Tibial nerve (tissue), 4 donors: ENCODE measurements at regions not wholly inside any gene's neighbourhood (a gene's known extent, or its start where the extent isn't known, plus 50 kb on each side); places are given as distances from the start of the nearest gene placed in this dataset.

Experiments
- CTCF ChIP-seq, 5 experiments: fragments of 200-600 bp in 3 of 5; fragments of 450-650 bp in 2 of 5; sonication (generic) in 3 of 5; IDR thresholded peaks; one replicate each; pipeline ENCODE4 v1.5.1; 2016 to 2019; ENCODE audit warnings: antibody characterized with exemption in 5 of 5, mild to moderate bottlenecking in 3 of 5, moderate library complexity in 2 of 5
- EP300 ChIP-seq, 2 donors: sonication (generic); formaldehyde crosslinking; IDR thresholded peaks; one replicate each; pipeline ENCODE4 v1.6.1; 2017; ENCODE audit warnings: antibody characterized with exemption in 2 of 2, mild to moderate bottlenecking in 1 of 2

- TF ChIP-seq CTCF (IDR thresholded peaks at IDR 0.05) (no peak), EP300 (IDR thresholded peaks at IDR 0.05) (no peak)
Measured at GRCh38 chr7:114856625-114857024, 65.3 kb upstream of the MDFIC start.
